ENCODE measurements at regions not wholly inside any gene's neighbourhood (a gene's known extent, or its start where the extent isn't known, plus 50 kb on each side); places are given as distances from the start of the nearest gene placed in this dataset.
"Not testable (repeated sequence)": the region's sequence is repeated elsewhere in the genome, so short reads cannot be mapped to it uniquely, and the experiment has no call there.

GRCh38 chr2:17373741-17374140 is 144.5 kb downstream of the RAD51AP2 start:
- no peak for ATAC-seq (ENCODE audit: low FRiP score)
- TF ChIP-seq, protein P1, sequence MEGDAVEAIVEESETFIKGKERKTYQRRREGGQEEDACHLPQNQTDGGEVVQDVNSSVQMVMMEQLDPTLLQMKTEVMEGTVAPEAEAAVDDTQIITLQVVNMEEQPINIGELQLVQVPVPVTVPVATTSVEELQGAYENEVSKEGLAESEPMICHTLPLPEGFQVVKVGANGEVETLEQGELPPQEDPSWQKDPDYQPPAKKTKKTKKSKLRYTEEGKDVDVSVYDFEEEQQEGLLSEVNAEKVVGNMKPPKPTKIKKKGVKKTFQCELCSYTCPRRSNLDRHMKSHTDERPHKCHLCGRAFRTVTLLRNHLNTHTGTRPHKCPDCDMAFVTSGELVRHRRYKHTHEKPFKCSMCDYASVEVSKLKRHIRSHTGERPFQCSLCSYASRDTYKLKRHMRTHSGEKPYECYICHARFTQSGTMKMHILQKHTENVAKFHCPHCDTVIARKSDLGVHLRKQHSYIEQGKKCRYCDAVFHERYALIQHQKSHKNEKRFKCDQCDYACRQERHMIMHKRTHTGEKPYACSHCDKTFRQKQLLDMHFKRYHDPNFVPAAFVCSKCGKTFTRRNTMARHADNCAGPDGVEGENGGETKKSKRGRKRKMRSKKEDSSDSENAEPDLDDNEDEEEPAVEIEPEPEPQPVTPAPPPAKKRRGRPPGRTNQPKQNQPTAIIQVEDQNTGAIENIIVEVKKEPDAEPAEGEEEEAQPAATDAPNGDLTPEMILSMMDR (IDR thresholded peaks at IDR 0.05) = no peak
- no peak for DNase-seq (ENCODE audit: low spot score)

DNA sequence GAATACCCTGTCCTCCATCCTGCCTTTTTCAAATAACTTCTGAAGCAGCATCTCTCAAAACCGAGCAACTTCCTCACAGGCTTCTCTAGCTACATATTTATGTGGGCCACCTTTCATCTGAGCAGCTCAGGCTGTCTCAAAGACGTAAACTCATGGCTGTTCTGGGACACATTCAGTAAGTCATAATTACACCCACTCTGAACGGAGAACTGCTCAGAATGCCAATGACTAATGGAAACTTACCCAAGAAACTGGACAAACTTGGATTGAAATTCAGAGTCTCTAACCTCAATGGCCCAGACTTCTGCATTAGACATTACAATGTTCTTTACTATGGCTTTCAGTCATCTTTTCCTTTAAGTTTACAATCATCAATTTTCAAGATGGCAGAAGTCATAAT is 145.2 kb downstream of the RAD51AP2 start:
- TF ChIP-seq, protein P1 (IDR thresholded peaks at IDR 0.05) = no peak
- ATAC-seq (ENCODE audit: low FRiP score) (no peak), DNase-seq (ENCODE audit: low spot score) (no peak)

DNA sequence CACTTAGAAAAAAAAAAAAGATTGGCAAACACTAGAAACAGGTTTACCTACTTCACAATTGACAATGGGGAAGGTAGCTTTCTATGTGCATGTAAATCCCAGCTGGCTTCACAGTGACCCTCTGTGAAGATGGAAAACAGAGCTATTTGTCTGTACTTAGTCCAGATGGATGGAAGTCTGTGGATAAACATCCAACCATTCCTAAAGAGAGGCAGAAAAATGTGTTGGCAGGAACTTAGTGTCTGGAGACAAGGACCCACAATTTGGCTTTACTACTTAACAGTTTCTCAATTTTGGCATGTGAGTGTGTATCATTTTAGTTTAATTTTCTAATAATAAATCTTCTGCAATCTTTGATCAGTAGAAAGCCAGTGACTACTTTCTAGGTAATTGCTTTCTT is 154.4 kb downstream of the RAD51AP2 start:
- TF ChIP-seq, protein P1 (IDR thresholded peaks at IDR 0.05) = no peak
- ATAC-seq (ENCODE audit: low FRiP score) (no peak), DNase-seq (ENCODE audit: low spot score) (no peak)

DNA sequence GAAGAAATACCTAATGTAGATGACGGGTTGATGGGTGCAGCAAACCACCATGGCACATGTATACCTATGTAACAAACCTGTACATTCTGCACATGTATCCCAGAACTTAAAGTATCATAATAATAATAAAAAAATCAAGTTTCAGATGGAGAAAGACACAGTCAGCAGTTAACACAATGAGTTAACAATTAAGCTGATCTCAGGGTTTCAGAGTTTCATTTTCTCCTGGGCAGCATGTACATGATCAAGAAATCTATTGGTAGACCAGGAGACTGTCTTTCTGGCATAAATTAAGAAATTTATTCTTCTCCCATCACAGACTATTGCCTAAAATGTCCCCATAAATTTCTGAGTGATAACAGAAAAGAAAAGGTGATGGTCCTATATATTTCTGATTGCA is 155.3 kb downstream of the RAD51AP2 start:
- DNase-seq (ENCODE audit: low spot score) = no peak
- no peak for ATAC-seq (ENCODE audit: low FRiP score)
- TF ChIP-seq, protein P1 (IDR thresholded peaks at IDR 0.05) = no peak

- no peak for ATAC-seq (ENCODE audit: low FRiP score)
- TF ChIP-seq, protein P1 (IDR thresholded peaks at IDR 0.05) = no peak
- no peak for DNase-seq (ENCODE audit: low spot score)
Observed at GRCh38 chr2:17355608-17356329, 162.5 kb downstream of the RAD51AP2 start.

DNA sequence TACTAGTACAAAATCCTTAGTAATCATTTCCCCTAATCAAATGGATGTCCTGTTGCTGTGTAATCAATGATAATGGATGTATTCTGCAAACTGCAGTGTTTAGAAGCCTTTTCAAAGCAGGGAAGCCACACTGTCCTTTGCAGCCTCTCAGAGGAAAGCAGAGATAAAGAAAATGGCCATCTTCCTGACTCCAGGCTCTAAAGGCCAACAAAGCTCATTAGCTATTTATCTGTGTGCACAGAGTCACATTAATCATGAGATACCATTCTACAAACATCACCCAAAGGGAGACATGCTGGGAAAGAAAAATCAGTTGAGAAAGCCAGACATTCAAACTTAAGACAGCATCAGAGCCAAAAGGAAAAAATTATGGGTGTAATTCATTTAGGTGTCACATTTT is 165.0 kb downstream of the RAD51AP2 start:
- DNase-seq (ENCODE audit: low spot score) = no peak
- TF ChIP-seq, protein P1 (IDR thresholded peaks at IDR 0.05) = no peak
- ATAC-seq (ENCODE audit: low FRiP score) = no peak

DNA sequence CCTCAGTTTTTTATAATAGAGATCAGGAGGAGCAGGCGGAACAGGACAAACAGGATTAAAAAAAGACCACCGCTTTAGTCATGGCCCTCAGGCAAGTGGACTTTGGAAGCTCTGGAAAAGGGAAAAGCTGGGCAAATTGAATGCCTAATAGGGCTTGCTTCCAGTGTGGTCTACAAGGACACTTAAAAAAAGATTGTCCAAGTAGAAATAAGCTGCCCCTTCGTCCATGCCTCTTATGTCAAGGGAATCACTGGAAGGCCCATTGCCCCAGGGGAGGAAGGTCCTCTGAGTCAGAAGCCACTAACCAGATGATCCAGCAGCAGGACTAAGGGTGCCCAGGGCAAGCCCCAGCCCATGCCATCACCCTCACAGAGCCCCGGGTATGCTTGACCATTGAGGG is 175.5 kb downstream of the RAD51AP2 start:
- ATAC-seq (ENCODE audit: low FRiP score); DNase-seq (ENCODE audit: low spot score): not testable (repeated sequence)
